Stomach (tissue), 8 donors: ENCODE measurements at regions not wholly inside any gene's neighbourhood (a gene's known extent, or its start where the extent isn't known, plus 50 kb on each side); places are given as distances from the start of the nearest gene placed in this dataset.

ENCODE experiments used
- DNase-seq, 2 donors: peaks; one replicate each; pipeline versions ENCODE4 v3.0.0 to v3.0.0-alpha.2; 2013 to 2019
- H3K27ac ChIP-seq, 5 donors: fragments of 200-600 bp in 4 of 5; sonication (generic) in 4 of 5; one replicate each; pipeline ENCODE4 v1.5.1; 2013 to 2019; ENCODE audit warnings: mild to moderate bottlenecking in 1 of 5, moderate library complexity in 1 of 5
- H3K27me3 ChIP-seq, 3 donors: fragments of 200-600 bp; sonication (generic); one replicate each; pipeline ENCODE4 v1.5.1; 2017 to 2019; ENCODE audit warnings: mixed run types in 1 of 3
- H3K36me3 ChIP-seq, 4 donors: fragments of 200-600 bp; sonication (generic); 1 replicate in 3 of 4; 2 replicates in 1 of 4; pipeline ENCODE4 v1.5.1; 2016 to 2019
- H3K4me1 ChIP-seq, 4 donors: fragments of 200-600 bp; sonication (generic); one replicate each; pipeline ENCODE4 v1.5.1; 2016 to 2019
- H3K4me3 ChIP-seq, 4 donors: fragments of 200-600 bp; sonication (generic) in 3 of 4; one replicate each; pipeline ENCODE4 v1.5.1; 2016 to 2019; ENCODE audit warnings: mild to moderate bottlenecking in 1 of 4
- H3K9me3 ChIP-seq, 4 donors: fragments of 200-600 bp; sonication (generic); one replicate each; pipeline ENCODE4 v1.5.1; 2016 to 2019
- EP300 ChIP-seq: sonication (generic); formaldehyde crosslinking; IDR thresholded peaks from one replicate; pipeline ENCODE4 v1.6.1; 2017; ENCODE audit warnings: antibody characterized with exemption
- POLR2A ChIP-seq, 4 donors: fragments of 450-650 bp; IDR thresholded peaks; one replicate each; pipeline ENCODE4 v1.6.1; 2016; ENCODE audit warnings: antibody characterized with exemption in 4 of 4, control low read depth in 2 of 4, mild to moderate bottlenecking in 1 of 4, moderate library complexity in 1 of 4
- POLR2AphosphoS5 ChIP-seq, 3 donors: sonication (generic); formaldehyde crosslinking; IDR thresholded peaks; one replicate each; pipeline ENCODE4 v1.6.1; 2016; ENCODE audit warnings: antibody characterized with exemption in 3 of 3
- WGBS, 5 donors: extraction: QIAGEN DNeasy Blood & Tissue Kit in 3 of 5; methylation state at CpG; one replicate each; pipeline versions ENCODE4 v1.1.5 to v1.1.7; 2013 to 2018; 5-methylcytosine and 5-hydroxymethylcytosine counted together
- intact Hi-C: fragments of 100-400 bp; cut with DNase I; formaldehyde crosslinking; loops from one replicate; pipeline ENCODE4 v1.15.1; 2023; ENCODE audit warnings: low total_unique reads
- TF ChIP-seq, protein P1 (sequence below), 7 experiments: fragments of 450-650 bp in 4 of 7; fragments of 200-600 bp in 3 of 7; sonication (generic) in 3 of 7; IDR thresholded peaks; one replicate each; pipeline ENCODE4 v1.5.1; 2016 to 2019; ENCODE audit warnings: antibody characterized with exemption in 7 of 7, control low read depth in 2 of 7, mild to moderate bottlenecking in 1 of 7
- donor health status: healthy with polysubstance abuse.
- donor health status: Bipolar disorder and iron deficiency.
- donor health status: healthy.

DNA sequence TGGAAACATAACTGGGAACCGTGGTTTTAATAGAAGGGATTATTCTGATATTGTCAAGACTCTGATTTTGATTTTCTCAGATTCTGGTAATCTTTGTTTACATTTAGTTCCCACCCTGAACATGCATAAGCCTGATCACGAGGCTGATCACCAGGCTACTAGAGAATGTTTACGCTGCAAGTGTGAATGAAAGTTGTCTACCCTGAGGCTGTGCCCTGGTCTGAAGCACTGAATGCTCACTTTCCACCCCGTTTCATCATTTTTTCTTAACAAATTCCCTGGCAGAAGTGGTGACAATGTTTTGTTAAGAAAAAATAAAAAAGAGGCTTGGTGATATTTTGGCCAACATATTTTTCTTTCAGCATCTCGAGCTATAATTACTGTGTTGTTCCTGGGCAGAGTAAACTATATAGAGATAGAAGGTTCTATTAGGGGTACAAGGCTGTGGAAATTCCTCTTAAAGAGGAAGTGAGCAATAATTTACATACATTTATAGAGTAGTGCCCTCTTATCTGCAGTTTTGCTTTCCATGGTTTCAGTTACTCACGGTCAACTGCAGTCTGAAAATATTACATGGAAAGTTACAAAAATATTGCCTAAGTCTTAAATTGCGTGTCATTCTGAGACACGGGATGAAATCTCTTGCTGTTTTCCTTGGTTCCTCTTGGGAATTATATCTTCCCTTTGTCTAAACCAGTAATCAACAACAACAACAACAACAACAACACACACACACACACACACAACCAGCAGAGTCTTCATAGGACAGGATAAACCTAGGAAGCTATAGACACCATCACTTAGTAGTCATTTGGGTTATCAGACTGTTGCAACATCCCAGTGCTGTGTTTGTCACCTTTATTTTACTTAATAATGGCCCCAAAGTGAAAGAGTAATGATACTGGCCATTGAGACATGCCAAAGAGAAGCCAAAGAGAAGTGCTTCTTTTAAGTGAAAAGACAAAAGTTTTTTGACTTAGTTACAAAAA lies 566.6 kb upstream of the CITED2 start:
- WGBS, 5 donors, result 51 to 62% (median 58%) methylated on average over 8 of the region's 8 CpGs
- DNase-seq, result no peak
- Histone ChIP-seq H3K9me3 (no peaks in the 10 kb centered on the region), H3K27me3 (no peaks in the 10 kb centered on the region), H3K4me3 (no peak overlapping the region), H3K27ac (no peak overlapping the region), H3K36me3 (no peaks in the 10 kb centered on the region), H3K4me1 (peaks cover 0 to 17% (median 6%) of the 10 kb centered on the region in 4 donors)
- no peak for TF ChIP-seq EP300
- TF ChIP-seq POLR2A (IDR thresholded peaks at IDR 0.05), result no peak
- TF ChIP-seq POLR2AphosphoS5 (IDR thresholded peaks at IDR 0.05), result no peak
- TF ChIP-seq, protein P1, sequence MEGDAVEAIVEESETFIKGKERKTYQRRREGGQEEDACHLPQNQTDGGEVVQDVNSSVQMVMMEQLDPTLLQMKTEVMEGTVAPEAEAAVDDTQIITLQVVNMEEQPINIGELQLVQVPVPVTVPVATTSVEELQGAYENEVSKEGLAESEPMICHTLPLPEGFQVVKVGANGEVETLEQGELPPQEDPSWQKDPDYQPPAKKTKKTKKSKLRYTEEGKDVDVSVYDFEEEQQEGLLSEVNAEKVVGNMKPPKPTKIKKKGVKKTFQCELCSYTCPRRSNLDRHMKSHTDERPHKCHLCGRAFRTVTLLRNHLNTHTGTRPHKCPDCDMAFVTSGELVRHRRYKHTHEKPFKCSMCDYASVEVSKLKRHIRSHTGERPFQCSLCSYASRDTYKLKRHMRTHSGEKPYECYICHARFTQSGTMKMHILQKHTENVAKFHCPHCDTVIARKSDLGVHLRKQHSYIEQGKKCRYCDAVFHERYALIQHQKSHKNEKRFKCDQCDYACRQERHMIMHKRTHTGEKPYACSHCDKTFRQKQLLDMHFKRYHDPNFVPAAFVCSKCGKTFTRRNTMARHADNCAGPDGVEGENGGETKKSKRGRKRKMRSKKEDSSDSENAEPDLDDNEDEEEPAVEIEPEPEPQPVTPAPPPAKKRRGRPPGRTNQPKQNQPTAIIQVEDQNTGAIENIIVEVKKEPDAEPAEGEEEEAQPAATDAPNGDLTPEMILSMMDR (IDR thresholded peaks at IDR 0.05), result no peak
- intact Hi-C loops, result no loop called here

DNA sequence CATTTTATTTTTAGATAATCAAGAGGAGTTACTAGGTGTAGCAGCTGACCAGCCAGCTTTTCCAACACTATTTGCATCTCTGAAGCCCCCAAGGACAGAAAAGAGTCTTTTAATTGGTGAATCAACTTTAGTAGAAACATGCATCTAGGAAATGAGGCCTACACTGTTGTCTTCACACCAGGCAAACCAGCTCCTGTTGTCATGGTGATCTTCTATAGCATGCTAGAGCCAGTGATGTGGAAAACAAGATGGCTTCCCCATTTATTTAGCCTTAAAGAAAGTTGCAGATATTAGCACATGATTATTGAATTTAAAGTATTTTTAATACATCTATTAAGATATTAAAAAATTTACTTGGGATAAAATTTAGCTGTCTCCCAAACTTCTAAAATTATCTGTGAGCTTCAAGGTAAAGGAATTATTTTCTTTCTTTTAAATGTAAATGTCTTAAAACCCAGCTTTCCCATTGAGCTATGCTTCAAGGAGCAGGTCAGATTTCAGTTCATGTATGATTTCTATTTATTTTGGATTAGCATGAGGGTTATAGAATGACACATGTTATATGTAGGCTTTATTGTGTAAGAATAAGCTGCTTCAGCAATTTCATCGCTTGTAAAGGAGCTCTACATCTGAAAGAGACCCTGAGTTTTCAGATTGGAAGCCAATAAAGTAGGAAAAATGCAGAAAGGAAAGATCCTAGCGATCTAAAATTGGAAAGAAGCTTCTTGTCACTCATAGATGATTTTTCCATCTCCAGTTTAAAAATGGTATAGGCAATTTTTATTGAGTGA lies 564.9 kb upstream of the CITED2 start:
- intact Hi-C loops, result no loop called here
- H3K27ac ChIP-seq, result no peak overlapping the region
- H3K36me3 ChIP-seq, result no peaks in the 10 kb centered on the region
- TF ChIP-seq, protein P1 (IDR thresholded peaks at IDR 0.05), result no peak
- TF ChIP-seq POLR2AphosphoS5 (IDR thresholded peaks at IDR 0.05) (no peak), EP300 (no peak), POLR2A (IDR thresholded peaks at IDR 0.05) (no peak)
- H3K4me3 ChIP-seq, result no peak overlapping the region
- no peak for DNase-seq
- H3K27me3 ChIP-seq, result no peaks in the 10 kb centered on the region
- H3K4me1 ChIP-seq, result peaks cover 0 to 17% (median 6%) of the 10 kb centered on the region in 4 donors
- 85 to 93% (median 89%) methylated on average over 2 of the region's 2 CpGs for WGBS, 5 donors
- no peaks in the 10 kb centered on the region for H3K9me3 ChIP-seq

DNA sequence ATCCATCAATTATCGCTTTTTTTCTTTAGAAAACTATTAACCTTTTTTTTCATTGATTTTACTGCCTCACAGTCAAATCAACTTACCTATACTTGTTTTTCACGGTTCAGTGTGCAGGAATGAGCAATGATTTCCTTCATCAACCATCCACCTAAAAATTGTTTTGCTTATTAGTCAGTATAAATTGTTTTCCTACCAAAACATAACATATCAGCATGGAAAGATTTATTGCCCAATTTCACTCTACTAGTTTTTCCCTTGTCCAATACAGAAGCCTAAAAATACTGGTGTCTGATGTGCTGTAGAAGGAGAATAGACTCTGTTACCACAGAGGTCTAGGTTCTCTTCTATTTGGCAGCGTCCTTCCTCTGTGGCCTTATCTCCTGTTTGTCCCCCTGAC lies 558.2 kb upstream of the CITED2 start:
- Histone ChIP-seq H3K9me3 (no peaks in the 10 kb centered on the region), H3K4me1 (no peaks in the 10 kb centered on the region), H3K27me3 (no peaks in the 10 kb centered on the region), H3K36me3 (no peaks in the 10 kb centered on the region), H3K4me3 (no peak overlapping the region), H3K27ac (no peak overlapping the region)
- no peak for DNase-seq
- intact Hi-C loops, result no loop called here
- TF ChIP-seq POLR2A (IDR thresholded peaks at IDR 0.05), result no peak
- TF ChIP-seq, protein P1 (IDR thresholded peaks at IDR 0.05), result no peak
- no peak for TF ChIP-seq POLR2AphosphoS5 (IDR thresholded peaks at IDR 0.05)
- TF ChIP-seq EP300, result no peak
- 84 to 96% (median 87%) methylated on average over 3 of the region's 3 CpGs for WGBS, 5 donors

DNA sequence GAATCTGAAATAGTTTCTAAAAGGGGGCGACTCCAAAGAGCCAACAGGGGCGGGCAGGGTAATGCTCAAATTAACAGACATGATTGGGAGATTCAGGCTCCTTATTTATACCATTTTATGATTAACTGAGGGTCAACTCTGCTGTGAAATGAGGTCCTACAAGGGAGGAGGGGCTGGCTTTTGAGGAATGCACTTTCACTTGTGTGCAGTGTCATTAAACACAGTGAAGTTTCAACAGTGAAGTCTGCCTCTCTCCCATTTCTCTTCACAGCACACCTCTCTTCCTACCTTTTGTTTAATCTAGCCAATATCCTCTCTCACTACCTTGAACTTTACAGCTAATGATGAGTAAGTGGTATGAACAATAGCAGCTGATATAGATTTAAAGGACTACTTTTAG lies 557.3 kb upstream of the CITED2 start:
- H3K36me3 ChIP-seq, result no peaks in the 10 kb centered on the region
- intact Hi-C loops, result no loop called here
- peaks cover 0 to 9% (median 0%) of the 10 kb centered on the region in 4 donors for H3K4me1 ChIP-seq
- no peak overlapping the region for H3K4me3 ChIP-seq
- TF ChIP-seq POLR2A (IDR thresholded peaks at IDR 0.05) (no peak), POLR2AphosphoS5 (IDR thresholded peaks at IDR 0.05) (no peak), EP300 (no peak)
- TF ChIP-seq, protein P1 (IDR thresholded peaks at IDR 0.05), result no peak
- no peak overlapping the region for H3K27ac ChIP-seq
- 75 to 89% (median 78%) methylated on average over 2 of the region's 2 CpGs for WGBS, 5 donors
- no peaks in the 10 kb centered on the region for H3K9me3 ChIP-seq
- DNase-seq, result no peak
- no peaks in the 10 kb centered on the region for H3K27me3 ChIP-seq
